ENCODE measurements at regions not wholly inside any gene's neighbourhood (a gene's known extent, or its start where the extent isn't known, plus 50 kb on each side); places are given as distances from the start of the nearest gene placed in this dataset.

- ATAC-seq (ENCODE audit: low FRiP score) (no peak), DNase-seq (ENCODE audit: low spot score) (no peak)
- no peak for TF ChIP-seq CTCF (IDR thresholded peaks at IDR 0.05)
These were observed 428.7 kb downstream of the GABRG2 start for GRCh38 chr5:162496100-162496808.

- DNase-seq (ENCODE audit: low spot score) (no peak), ATAC-seq (ENCODE audit: low FRiP score) (no peak)
- no peak for TF ChIP-seq CTCF (IDR thresholded peaks at IDR 0.05)
These were observed 429.9 kb downstream of the GABRG2 start for GRCh38 chr5:162497455-162497854.

- ATAC-seq (ENCODE audit: low FRiP score) (no peak), DNase-seq (ENCODE audit: low spot score) (no peak)
- TF ChIP-seq CTCF (IDR thresholded peaks at IDR 0.05): no peak
These were observed 435.2 kb downstream of the GABRG2 start for GRCh38 chr5:162502780-162503179.

GRCh38 chr5:162503796-162504195 is 436.2 kb downstream of the GABRG2 start:
- no peak for TF ChIP-seq CTCF (IDR thresholded peaks at IDR 0.05)
- no peak for ATAC-seq (ENCODE audit: low FRiP score)
- no peak for DNase-seq (ENCODE audit: low spot score)

- DNase-seq (ENCODE audit: low spot score) (no peak), ATAC-seq (ENCODE audit: low FRiP score) (no peak)
- TF ChIP-seq CTCF (IDR thresholded peaks at IDR 0.05): no peak
These were observed 445.5 kb downstream of the GABRG2 start for GRCh38 chr5:162512935-162513565.

- DNase-seq (ENCODE audit: low spot score) (no peak), ATAC-seq (ENCODE audit: low FRiP score) (no peak)
- TF ChIP-seq CTCF (IDR thresholded peaks at IDR 0.05): no peak
These were observed 446.5 kb downstream of the GABRG2 start for GRCh38 chr5:162514116-162514515.

GRCh38 chr5:162520878-162521277 is 453.3 kb downstream of the GABRG2 start:
- ATAC-seq (ENCODE audit: low FRiP score): no peak
- TF ChIP-seq CTCF (IDR thresholded peaks at IDR 0.05): no peak

More at GRCh38 chr5:162520878-162521277, 453.3 kb downstream of the GABRG2 start:
- no peak for DNase-seq (ENCODE audit: low spot score)
